GM23248 (cell line): ENCODE measurements at regions not wholly inside any gene's neighbourhood (a gene's known extent, or its start where the extent isn't known, plus 50 kb on each side); places are given as distances from the start of the nearest gene placed in this dataset.

Experiments used
- EZH2 ChIP-seq: fragments of 200-600 bp; sonication (generic); IDR thresholded peaks from 2 replicates; pipeline ENCODE4 v1.6.1; 2018; ENCODE audit warnings: antibody characterized with exemption, mild to moderate bottlenecking; ENCODE audit not compliant: insufficient read depth, poor library complexity, severe bottlenecking
- EZH2phosphoT487 ChIP-seq: fragments of 200-600 bp; sonication (generic); IDR thresholded peaks from 2 replicates; pipeline ENCODE4 v1.6.1; 2018; ENCODE audit warnings: antibody characterized with exemption, moderate library complexity, mild to moderate bottlenecking, low read depth; ENCODE audit not compliant: insufficient read depth

DNA sequence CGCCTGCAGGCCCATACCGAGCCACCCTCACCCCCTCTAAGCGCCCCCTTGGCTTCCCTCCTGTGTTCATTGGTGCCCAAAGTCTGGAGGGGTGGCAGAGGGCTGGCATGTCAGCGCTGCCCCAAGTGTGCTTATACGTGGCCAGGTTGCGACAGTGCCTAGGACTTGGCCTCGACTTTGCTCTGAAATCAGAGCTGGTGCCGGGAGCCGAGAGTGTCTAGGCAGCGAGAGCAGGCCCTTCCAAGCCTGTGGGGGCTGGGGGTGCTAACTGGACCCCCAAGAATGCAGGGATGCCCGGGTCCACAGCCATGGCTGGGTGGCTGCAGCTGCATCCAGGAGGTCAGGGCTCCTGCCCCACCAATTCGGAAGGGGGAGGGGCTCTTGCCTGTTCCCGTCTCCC is 95.6 kb upstream of the MGAT5 start:
- TF ChIP-seq EZH2 = no peak
- no peak for TF ChIP-seq EZH2phosphoT487
